NCI-H146 (cell line): ENCODE measurements at regions not wholly inside any gene's neighbourhood (a gene's known extent, or its start where the extent isn't known, plus 50 kb on each side); places are given as distances from the start of the nearest gene placed in this dataset.
A peak's percentile ranks its signal among the peaks of the same experiment; 100 is the strongest.

ENCODE experiments used
- DNase-seq: peaks from one replicate; lab custom pipeline; 2025; lab: John Stamatoyannopoulos, UW

DNA sequence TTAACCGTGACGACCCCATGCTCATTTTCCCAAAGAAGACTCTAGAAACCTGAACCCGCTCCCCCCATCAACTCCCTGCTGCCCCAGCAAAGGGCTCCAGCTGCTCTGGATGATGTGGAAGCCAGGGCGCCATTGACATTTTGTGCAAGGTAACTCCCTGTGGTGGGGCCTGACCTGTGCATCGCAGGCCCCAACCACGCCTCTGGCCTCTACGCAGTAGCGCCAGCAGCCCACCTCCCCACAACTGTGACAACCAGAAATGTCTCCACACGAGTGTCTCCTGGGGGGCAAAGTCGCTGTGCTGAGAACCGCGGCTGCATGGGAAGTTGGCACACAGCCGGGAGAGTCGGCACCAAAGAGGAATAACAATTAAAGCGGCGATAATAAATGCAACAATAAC lies 86.9 kb upstream of the PRR5 start:
- DNase-seq = no peak

DNA sequence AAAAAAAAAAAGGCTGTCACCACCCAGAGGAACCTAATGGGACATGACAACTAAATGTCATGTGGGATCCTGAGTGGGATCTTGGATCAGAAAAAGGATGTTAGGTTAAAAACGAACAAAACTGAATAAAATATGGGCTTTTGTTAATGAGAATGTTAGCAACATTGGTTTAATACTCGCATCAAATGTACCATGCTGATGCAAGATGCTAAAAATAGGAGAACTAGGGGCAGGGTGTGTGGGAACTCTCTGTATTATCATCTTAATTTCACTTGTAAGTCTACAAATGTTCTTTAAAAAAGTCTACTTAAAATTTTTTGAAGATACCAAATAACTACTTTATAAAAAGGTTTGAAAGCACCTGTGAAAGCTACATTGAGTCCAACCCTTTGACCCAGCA lies 88.8 kb upstream of the PRR5 start:
- no peak for DNase-seq

DNA sequence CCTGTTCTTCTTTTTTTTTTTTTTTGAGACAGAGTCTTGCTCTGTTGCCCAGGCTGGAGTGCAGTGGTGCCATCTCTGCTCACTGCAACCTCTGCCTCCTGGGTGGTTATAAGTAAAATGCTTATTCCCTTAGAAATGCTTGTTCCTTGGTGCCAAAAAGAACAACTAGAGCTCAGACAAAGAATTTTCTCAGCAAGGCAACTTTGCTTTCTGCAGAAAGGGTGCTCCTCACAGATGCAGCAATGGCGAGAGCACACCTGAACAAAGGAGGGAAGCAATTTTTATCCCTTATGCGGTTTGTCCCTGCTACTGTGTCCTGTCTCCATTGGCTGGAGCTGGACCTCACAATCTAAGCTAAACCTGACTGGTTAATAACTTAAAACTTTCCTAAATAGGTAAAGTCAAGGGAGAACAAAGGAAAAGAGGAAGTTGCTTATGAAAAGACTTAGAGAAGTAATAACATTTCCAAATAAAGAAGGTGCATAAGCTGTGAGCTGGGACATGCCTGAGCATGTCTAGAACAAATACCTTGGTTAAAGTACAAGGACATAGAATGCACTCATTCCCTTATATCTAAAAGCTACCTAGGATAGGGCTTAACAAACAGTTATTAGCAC lies 90.0 kb upstream of the PRR5 start:
- DNase-seq = no peak

DNA sequence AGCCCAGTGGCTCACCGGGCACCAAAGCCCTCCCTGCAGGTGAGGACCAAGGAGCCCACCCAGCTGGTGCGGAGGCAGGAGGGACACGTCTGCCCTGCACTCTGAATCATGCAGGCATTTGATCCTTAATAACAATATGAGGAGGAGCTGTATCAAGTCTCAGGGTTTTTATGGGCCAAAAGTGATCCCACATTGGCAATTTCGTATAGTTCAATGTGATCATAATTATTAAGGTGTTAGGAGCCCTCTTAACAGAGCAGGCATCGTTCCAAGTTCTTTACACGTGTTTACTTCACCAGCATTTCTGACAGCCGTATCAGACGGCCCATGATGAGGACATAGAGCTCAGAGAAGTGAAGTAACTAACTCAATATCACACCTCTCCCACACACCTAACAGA lies 91.9 kb upstream of the PRR5 start:
- no peak for DNase-seq

DNA sequence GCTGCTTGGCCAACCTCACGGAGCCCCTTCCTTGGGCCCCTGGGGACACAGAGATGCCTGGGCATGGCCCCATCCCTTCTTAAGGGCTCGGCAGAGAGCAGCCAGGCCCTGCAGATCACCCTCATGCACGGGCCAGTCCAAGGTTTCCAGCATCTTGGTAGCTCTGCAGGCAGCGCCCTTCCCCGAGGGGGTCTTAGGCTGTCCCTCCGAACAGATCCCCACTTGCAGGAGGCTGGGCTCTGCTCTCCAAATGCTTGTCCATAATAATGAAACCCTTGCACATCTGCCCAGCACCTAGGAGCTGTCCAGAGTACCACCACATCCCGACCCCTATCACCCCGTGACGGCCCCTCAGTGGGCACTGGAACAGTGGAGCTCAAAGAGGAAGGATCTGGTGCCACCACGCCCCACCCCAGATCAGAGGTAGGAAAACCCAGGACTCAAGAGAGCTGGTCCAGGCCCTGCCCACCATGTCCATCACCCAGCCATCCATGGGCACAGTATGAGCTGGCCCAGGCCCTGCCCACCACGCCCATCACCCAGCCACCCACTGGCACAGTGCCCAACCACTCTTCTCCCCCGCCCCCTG lies 92.5 kb upstream of the PRR5 start:
- DNase-seq = no peak

DNA sequence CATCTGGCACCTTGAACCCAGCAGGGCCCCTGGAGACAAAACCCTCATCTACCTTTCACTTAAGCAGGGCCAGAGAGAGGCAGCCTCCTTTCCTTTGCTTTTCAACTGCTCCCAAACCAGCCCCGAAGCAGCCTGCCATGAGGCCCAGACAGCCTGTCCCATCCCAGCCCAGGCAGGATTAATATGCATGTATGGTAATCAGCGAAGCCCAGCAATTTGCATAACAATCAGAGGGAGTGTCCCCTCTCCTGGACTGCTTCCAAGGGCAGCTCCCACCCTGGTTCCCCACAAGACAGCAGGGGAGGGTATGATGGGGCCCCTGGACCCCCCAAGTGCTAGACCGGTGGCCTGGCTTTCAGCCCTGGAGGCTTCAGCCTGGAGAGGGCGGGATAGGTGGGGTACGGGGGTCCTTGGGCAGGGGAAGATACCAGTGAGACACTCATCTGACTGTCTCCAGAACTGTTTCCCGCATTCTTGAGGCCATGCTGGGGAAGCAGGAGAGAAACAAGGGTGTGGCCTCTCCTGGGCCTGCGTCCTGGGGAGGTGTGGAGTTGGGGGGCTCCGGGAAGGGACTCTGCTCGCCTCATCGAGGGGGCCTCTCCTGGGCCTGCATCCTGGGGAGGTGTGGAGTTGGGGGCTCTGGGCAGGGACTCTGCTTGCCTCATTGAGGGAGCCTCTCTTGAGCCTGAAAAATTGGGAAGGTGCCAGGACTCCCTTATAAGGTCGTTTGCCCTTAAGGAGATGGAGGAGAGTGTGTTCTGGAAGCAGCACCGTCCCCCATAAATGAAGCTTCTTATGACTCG lies 93.2 kb upstream of the PRR5 start:
- DNase-seq = no peak

DNA sequence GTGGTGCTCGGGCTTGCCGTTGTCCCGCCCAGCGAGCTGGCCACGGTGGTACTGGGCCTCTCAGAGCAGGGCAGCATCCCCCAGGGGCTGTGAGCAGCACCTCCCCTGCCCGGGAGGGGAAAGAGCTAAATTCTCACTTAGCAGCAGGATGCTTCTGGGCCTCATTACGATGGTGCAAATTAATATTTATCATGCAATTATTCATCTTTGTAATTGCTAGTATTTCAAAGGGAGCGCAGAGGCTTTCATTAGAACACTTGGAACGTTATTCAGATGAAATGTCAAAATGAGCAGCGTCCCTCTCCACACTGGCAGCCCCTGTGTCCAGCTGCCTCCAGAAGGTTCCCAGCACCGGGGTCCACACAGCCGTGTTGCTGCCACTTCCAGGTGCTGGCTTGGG lies 95.9 kb upstream of the PRR5 start:
- DNase-seq = peak; percentile 13

DNA sequence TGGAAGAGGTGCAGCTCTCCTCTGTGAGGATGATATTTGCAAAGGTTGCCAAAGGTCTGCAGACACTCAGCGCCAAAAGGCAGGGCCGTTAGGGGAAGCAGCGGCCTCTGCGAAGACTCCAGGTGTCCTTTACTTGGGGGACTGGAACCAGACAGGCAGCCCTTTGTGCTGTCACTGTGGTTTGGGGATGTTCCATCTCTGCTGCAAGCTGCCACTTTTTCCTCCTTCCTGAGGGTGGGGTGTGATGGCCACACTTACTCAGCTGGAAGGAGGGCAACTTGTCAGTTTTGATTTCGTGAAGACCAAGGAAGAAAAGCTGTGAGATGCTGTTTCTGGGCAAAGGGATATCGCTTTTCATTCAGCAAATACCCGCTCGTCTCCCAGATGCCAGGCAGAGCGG lies 96.5 kb upstream of the PRR5 start:
- no peak for DNase-seq

DNA sequence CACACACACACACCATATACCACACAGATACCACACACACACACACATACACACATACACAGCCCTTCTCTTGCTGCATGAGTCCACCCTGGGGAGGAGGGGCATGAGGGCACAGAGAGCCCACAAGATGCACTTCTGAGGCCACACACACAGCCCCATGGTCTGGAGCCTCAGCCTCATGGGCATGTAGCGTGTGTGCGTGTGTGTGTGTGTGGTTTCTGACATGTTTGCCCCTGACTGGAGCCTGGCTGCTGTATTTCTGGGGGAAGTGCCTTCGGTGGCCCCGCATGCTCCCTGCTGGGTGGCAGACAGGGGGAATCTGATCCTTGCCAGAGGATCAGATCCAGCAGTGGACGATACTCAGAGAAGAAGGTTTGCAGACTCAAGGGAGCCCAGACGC lies 97.0 kb upstream of the PRR5 start:
- no peak for DNase-seq

DNA sequence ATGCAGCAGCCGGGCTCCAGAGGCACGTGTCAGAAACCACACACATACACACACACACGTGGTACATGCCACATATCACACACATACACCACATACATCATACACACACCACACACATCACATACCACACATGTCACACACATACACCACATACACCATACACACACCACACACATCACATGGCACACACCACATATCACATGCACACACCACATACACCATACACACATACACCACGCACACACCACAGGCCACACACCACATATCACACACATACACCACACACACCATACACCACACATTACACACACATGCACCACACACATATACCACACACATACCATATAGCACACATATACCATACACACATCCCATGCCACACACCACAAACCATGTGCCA lies 97.5 kb upstream of the PRR5 start:
- DNase-seq = no peak

DNA sequence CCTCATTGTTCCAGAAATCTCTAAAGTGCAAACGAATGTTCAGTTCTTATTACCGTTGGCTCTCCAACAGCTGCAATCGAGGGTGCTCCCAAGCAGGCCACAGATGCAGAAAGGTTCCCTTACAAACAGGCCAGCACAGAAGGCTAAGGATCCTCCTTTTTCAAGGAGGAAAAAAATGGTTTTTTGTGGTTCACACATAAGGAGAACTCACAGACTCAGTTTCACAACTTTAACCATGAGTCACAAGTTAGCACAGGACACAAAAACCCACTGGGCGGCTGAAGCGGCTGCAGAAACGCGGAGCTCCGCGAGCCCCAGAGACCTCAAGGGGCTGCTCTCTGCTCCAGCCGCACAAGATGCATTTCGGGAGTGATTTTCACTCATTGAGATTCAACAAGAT lies 98.2 kb upstream of the PRR5 start:
- DNase-seq = no peak

DNA sequence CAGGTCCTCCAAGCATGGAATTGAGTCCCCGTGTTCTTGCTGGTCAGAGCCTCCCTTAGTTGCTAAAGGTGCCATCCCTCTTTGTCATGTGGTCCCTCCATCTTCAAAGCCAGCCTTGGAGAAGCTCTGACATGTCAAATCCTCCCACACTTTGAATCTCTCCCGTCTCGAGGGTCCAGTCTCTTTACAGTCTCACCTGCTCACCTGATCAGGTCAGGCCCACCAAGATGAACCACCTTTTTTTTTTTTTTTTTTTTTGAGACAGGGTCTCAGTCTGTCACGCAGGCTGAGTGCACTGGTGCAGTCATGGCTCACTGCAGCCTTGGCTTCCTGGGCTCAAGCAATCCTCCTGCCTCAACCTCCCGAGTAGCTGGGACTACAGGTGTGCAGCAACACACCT lies 100.3 kb upstream of the PRR5 start:
- no peak for DNase-seq

DNA sequence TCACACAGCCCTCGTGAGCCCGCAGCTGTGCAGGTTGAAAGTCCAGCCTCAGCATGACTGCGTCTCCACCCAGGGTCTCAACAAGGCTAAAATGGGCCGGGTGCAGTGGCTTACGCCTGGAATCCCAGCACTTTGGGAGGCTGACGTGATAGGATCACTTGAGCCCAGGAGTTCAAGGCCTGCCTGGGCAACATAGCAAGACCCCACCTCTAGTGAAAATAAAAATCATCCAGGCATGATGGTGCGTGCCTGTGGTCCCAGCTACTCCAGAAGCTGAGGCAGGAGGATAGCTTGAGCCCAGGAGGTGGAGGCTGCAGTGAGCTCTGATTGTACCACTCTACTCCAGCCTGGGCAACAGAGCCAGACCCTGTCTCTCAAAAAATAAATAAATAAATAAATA lies 100.8 kb upstream of the PRR5 start:
- DNase-seq = no peak

DNA sequence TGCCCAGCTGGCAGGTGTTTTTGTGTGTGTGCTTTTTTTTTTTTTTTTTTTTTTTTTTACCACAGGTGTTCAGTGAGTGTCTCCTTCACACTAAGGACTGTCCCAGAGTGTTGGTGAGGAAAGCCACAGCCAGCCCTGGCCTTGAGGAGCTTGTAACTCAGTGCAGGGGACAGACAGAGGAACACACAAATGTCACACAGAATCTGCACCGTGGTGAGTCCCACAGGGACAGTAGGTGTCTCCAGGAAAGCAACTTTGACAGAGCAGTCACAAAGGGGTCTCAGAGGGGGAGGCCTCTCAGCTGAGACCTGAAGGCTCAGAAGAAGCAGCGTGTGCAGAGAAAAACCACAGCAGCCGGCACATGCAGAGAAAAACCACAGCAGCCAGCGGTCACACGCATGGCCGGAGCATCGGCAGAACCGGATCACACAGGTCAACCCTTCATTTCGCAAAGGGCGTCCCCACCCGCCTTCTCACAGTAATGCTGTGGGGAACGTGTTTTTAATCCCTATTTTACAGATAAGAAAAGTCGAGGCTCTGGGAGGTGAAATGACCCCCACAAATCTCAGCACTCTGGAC lies 101.7 kb upstream of the PRR5 start:
- DNase-seq = peak; percentile 33

DNA sequence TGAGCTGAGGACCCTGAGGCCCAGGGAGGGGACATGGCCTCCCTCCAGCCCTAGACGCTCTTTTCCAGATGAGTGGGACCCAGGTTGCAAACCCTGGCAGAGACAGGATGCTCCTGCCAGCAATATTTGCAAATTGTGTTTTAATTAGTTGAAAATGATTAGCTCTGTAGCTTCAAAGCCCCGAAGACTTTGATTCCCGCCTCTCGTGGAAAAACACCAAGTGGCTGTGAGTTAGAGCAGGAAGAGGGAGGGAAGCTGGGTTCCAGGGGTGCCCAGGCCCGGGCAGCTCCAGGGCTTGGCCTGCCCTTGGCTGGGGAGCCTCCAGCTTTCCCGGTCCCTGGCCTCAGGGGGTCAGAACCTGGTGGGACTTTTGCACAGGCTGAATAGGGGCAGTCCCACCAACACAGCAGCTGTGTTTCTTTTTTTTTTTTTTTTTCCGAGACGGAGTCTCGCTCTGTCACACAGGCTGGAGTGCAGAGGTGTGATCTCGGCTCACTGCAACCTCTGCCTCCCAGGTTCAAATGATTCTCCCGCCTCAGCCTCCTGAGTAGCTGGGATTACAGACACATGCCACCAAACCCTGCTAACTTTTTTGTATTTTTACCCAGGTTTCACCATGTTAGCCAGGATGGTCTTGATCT lies 101.6 kb upstream of the RTL6 start:
- no peak for DNase-seq

DNA sequence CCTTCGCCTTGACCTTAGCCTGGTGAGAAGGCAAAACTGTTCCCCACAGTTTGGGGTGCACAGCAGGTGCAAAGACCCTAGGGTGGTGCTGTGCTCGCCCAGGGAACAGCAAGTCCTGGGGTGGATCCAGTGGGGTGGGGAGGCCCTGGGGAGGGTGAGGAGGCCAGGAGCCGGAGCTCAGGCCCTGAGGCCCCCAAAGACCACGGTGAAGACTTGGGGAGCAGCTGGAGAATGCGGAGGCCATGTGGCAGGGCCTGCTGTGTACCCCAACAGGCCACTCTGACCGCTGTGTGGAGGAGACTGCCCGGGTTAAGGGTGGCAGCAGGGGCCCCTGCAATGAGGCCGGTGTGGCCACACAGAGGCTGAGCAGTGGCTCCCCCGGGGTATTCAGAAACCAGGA lies 101.1 kb upstream of the RTL6 start:
- DNase-seq = no peak

DNA sequence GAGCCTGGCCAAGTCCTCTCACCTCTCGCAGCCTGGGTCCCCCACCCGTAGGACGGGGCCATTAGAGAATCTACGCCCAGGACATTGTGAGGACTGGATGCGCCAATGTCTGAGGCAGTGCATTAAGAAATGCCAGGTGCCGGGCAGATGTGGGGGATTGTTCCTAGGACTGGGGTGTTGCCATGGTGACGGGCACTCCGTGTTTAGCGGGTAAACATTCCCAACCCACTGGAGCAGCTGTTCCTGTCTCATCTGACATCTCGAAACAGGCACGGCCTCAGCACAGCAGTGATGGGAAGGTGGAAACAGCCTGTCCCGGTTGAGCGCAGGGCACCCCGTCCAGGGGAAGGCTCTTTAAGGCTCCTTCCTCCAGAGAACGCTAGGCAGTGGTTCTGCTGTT lies 99.6 kb upstream of the RTL6 start:
- peak; percentile 96 for DNase-seq

DNA sequence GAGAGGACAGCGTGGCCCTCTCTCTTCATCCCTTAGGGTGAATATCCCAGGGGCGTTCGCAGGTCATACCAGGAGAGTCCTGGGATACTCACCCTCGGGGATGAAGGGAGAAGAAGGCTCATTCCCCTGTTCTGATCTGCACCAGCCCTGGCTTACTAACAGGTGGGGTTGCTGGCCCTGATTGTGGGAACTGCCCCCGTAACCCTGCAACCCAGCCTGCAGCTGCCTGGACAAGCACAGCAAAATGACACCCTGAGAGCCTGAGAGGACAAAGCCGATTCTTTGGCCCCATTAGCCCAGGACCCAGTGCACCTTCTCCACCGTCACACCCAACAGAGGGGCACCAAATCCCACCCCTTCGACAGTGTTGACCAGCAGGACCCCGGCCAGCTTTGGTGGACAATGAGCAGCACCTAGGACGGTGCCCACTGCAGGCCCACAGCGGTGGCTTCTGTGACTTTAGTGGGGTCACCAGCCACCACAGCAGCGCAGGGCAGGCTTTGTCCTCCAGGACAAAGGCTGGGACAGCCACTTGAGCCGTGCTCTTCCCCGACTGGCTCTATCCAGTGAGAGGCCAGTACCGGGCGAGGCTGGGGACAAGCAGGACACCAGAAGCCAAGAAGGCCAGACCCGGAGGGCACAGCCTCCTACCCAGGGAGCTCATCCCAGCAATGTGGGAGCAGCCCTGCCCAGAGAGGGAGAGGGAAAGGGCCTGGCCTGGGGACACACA lies 98.5 kb upstream of the RTL6 start:
- DNase-seq = peak; percentile 52

DNA sequence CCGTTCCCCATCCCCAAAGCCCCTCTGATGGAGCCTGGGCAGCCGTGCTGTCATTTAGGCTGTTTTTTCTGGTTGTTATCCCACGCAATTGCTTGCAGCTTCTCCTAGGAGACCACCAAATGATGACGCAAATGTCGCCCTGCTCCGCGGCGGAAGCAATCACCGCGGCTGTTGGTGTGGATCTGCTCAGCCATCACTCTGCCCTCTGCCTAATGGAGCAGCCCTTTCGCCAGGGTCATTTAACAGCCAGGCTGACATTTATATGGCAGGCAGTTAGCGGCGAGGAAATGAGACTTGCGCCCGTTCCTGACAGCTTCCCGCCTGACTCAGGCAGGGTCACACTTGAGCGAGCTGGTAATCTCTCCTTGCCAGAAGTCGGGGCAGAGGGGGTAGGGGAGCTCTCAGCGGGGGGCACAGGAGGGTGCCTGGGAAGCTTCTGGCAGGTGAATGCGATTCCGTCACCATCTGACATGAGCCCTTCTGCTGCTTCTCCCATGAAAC lies 97.9 kb upstream of the RTL6 start:
- peak; percentile 74 for DNase-seq

DNA sequence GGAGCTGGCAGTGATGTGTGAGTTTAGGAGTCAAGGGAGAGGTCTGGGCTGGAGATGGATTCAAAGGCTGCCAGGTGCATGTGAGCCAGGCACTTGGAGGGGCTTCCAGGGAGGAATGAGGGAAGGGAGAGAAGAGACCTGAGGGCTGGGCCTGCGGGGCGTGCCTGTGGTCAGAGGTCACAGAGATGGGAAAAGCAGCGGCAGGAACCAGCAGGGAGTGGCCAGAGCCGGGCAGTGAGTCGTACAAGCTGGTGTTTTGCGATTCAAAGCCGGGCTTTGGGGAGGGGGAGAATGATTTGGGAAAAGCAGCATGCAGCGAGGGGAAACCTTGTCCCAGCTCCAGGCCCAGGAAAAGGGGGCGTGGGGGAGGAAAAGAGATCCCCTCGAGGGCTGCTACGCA lies 96.9 kb upstream of the RTL6 start:
- DNase-seq = no peak

DNA sequence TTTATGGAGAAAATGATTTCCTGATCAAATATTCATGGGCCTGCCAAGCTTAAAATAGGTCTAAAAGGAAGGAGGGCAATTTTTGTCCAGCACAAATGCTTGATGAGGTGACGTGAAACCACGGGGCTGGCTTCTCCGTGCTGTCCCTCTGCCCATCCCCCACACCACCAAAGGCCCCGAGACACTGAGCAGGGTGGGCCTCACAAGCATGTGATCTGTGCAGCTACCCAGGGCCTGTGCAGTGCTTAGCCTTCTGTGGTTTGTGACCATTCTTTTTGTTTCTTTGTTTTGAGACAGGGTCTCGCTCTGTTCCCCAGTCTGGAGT lies 94.8 kb upstream of the RTL6 start:
- no peak for DNase-seq
